IMR-90 (cell line): ENCODE measurements at regions not wholly inside any gene's neighbourhood (a gene's known extent, or its start where the extent isn't known, plus 50 kb on each side); places are given as distances from the start of the nearest gene placed in this dataset.
"Not testable (repeated sequence)": the region's sequence is repeated elsewhere in the genome, so short reads cannot be mapped to it uniquely, and the experiment has no call there.

Source experiments
- ATAC-seq: fragments of 200-7000 bp; cut with Tn5 transposase; 2 replicates; pipeline ENCODE4 v1.9.1; 2020; ENCODE audit warnings: low read depth, mild to moderate bottlenecking, moderate library complexity
- BruUV-seq: library from RNA; stranded (reverse); fragments of 400-500 nt; replicated peaks from 2 replicates; lab custom pipeline; 2021; lab: Mats Ljungman, UMichigan
- CTCF ChIA-PET: fragments of 300-600 bp; formaldehyde crosslinking; extraction: SDS; loops from one replicate; lab custom pipeline; 2021; ENCODE audit warnings: antibody characterized with exemption; lab: Yijun Ruan, JAX
- POLR2A ChIA-PET: fragments of 300-600 bp; sonication (Branson Sonifier 250); formaldehyde crosslinking; loops from one replicate; lab custom pipeline; 2022; ENCODE audit warnings: antibody characterized with exemption; ENCODE audit not compliant: unreplicated experiment; lab: Charles Lee
- DNase-seq: peaks from one replicate; pipeline ENCODE4 v3.0.0; 2013
- H2AFZ ChIP-seq: replicated peaks from 2 replicates; pipeline ENCODE3; 2013; ENCODE audit warnings: low read length, mild to moderate bottlenecking; ENCODE audit not compliant: poor library complexity
- H2AK5ac ChIP-seq: 2 replicates; pipeline ENCODE4 v1.6.1; 2013; ENCODE audit warnings: low read depth, low read length, inconsistent platforms
- H2AK9ac ChIP-seq: replicated peaks from 2 replicates; pipeline ENCODE3; 2013; ENCODE audit warnings: mild to moderate bottlenecking, low read depth, low read length, moderate library complexity; ENCODE audit not compliant: poor library complexity
- H2BK120ac ChIP-seq: 2 replicates; pipeline ENCODE4 v1.6.1; 2013; ENCODE audit warnings: low read depth, low read length, inconsistent platforms
- H2BK15ac ChIP-seq: 3 replicates; pipeline ENCODE4 v1.6.1; 2013; ENCODE audit warnings: low read depth, low read length, inconsistent platforms
- H2BK20ac ChIP-seq: 2 replicates; pipeline ENCODE4 v1.6.1; 2013; ENCODE audit warnings: low read depth, mild to moderate bottlenecking, inconsistent platforms, low read length, moderate library complexity
- H2BK5ac ChIP-seq: 2 replicates; pipeline ENCODE4 v1.6.1; 2013; ENCODE audit warnings: mild to moderate bottlenecking, low read depth, low read length, inconsistent platforms; ENCODE audit not compliant: poor library complexity, severe bottlenecking
- H3K14ac ChIP-seq: replicated peaks from 2 replicates; pipeline ENCODE4 v1.6.1; 2013; ENCODE audit warnings: low read depth, low read length, inconsistent platforms
- H3K18ac ChIP-seq: 2 replicates; pipeline ENCODE4 v1.6.1; 2013; ENCODE audit warnings: low read depth, low read length, control low read depth
- H3K23ac ChIP-seq: 2 replicates; pipeline ENCODE4 v1.6.1; 2013; ENCODE audit warnings: low read depth, low read length, inconsistent platforms
- H3K27ac ChIP-seq: 2 replicates; pipeline ENCODE4 v1.5.1; 2013; ENCODE audit warnings: mild to moderate bottlenecking, control low read depth, low read length; ENCODE audit not compliant: insufficient read depth
- H3K27me3 ChIP-seq: 2 replicates; pipeline ENCODE4 v1.6.1; 2013; ENCODE audit warnings: low read length; ENCODE audit not compliant: control insufficient read depth, insufficient read depth
- H3K36me3 ChIP-seq: 2 replicates; pipeline ENCODE4 v1.6.1; 2013; ENCODE audit warnings: low read length, mixed read lengths; ENCODE audit not compliant: control insufficient read depth, insufficient read depth
- H3K4ac ChIP-seq: 2 replicates; pipeline ENCODE4 v1.6.1; 2013; ENCODE audit warnings: low read depth, low read length, inconsistent platforms
- H3K4me1 ChIP-seq: 2 replicates; pipeline ENCODE4 v1.6.1; 2013; ENCODE audit warnings: low read length, mixed read lengths; ENCODE audit not compliant: control insufficient read depth, insufficient read depth
- H3K4me2 ChIP-seq: 2 replicates; pipeline ENCODE4 v1.6.1; 2013; ENCODE audit warnings: low read depth, mild to moderate bottlenecking, control low read depth, low read length, moderate library complexity
- H3K4me3 ChIP-seq: 2 replicates; pipeline ENCODE4 v1.5.1; 2013; ENCODE audit warnings: low read depth, mild to moderate bottlenecking, control low read depth, low read length, moderate library complexity; ENCODE audit not compliant: insufficient read depth
- H3K56ac ChIP-seq: 2 replicates; pipeline ENCODE4 v1.6.1; 2013; ENCODE audit warnings: low read length, inconsistent platforms; ENCODE audit not compliant: insufficient read depth; ENCODE audit errors: extremely low read depth
- H3K79me1 ChIP-seq, 2 experiments: 2 replicates each; pipeline ENCODE4 v1.6.1; 2013; ENCODE audit warnings: low read length in 2 of 2, inconsistent platforms in 1 of 2, low read depth in 1 of 2
- H3K9ac ChIP-seq: 2 replicates; pipeline ENCODE4 v1.6.1; 2013; ENCODE audit warnings: low read depth, low read length, control low read depth
- H3K9me1 ChIP-seq: 2 replicates; pipeline ENCODE4 v1.6.1; 2013; ENCODE audit warnings: low read length, inconsistent platforms; ENCODE audit not compliant: insufficient read depth
- H3K9me3 ChIP-seq: 2 replicates; pipeline ENCODE4 v1.6.1; 2013; ENCODE audit warnings: low read length; ENCODE audit not compliant: control insufficient read depth, insufficient read depth
- H4K20me1 ChIP-seq: 2 replicates; pipeline ENCODE4 v1.6.1; 2013; ENCODE audit warnings: low read length, inconsistent platforms; ENCODE audit not compliant: insufficient read depth
- H4K5ac ChIP-seq: 2 replicates; pipeline ENCODE4 v1.6.1; 2013; ENCODE audit warnings: mild to moderate bottlenecking, low read depth, low read length, control low read depth
- H4K8ac ChIP-seq, 2 experiments: 2 replicates each; pipeline ENCODE4 v1.6.1; 2013; ENCODE audit warnings: low read depth in 2 of 2, low read length in 2 of 2, control low read depth in 1 of 2, inconsistent platforms in 1 of 2
- H4K91ac ChIP-seq: 2 replicates; pipeline ENCODE4 v1.6.1; 2013; ENCODE audit warnings: low read depth, low read length, inconsistent platforms; ENCODE audit not compliant: insufficient read depth
- WGBS, 2 experiments: methylation state at CpG; one replicate each; pipeline versions ENCODE4 v1.1.5 to v1.1.7; 2013; ENCODE audit warnings: missing lambda C conversion rate in 2 of 2; ENCODE audit not compliant: insufficient read length in 1 of 2; ENCODE audit errors: extremely low coverage in 2 of 2; 5-methylcytosine and 5-hydroxymethylcytosine counted together
- dilution Hi-C: fragments of 300-500 bp; cut with HindIII; formaldehyde crosslinking; loops from one replicate; pipeline ENCODE4 v1.14.3; 2018; ENCODE audit warnings: low sequenced_read_pairs; ENCODE audit not compliant: unreplicated experiment
- in situ Hi-C: fragments of 300-500 bp; cut with MboI; formaldehyde crosslinking; loops from 3 replicates; pipeline ENCODE4 v1.14.3; 2019; ENCODE audit warnings: low sequenced_read_pairs, inconsistent platforms, mixed read lengths
- intact Hi-C: fragments of 100-400 bp; cut with micrococcal nuclease; formaldehyde crosslinking; loops from 2 replicates; pipeline ENCODE4 v1.10.0; 2022

- intact Hi-C loops, H3K27me3 ChIP-seq, H3K56ac ChIP-seq, H4K5ac ChIP-seq, H3K9me3 ChIP-seq, H3K23ac ChIP-seq, H2BK15ac ChIP-seq, H4K91ac ChIP-seq, H4K8ac ChIP-seq, H2BK20ac ChIP-seq, ATAC-seq, H2AK9ac ChIP-seq, H3K27ac ChIP-seq, H4K20me1 ChIP-seq, H3K4ac ChIP-seq, CTCF ChIA-PET, H3K14ac ChIP-seq, H2BK120ac ChIP-seq, H3K36me3 ChIP-seq, in situ Hi-C loops, H3K4me2 ChIP-seq, POLR2A ChIA-PET, H3K4me3 ChIP-seq, H3K79me1 ChIP-seq, DNase-seq, H2AK5ac ChIP-seq, dilution Hi-C loops, H2AFZ ChIP-seq, H3K9ac ChIP-seq, H3K18ac ChIP-seq, H3K9me1 ChIP-seq, BruUV-seq, H2BK5ac ChIP-seq, H3K4me1 ChIP-seq: not testable (repeated sequence)
- 44% methylated on average over 5 of the region's 6 CpGs; no CpG with 5 or more reads in 1 of the 2 experiments for WGBS, 2 experiments
These were observed 274.9 kb upstream of the GRID2 start for GRCh38 chr4:92028830-92029229.
